ENCODE measurements at regions not wholly inside any gene's neighbourhood (a gene's known extent, or its start where the extent isn't known, plus 50 kb on each side); places are given as distances from the start of the nearest gene placed in this dataset.

DNA sequence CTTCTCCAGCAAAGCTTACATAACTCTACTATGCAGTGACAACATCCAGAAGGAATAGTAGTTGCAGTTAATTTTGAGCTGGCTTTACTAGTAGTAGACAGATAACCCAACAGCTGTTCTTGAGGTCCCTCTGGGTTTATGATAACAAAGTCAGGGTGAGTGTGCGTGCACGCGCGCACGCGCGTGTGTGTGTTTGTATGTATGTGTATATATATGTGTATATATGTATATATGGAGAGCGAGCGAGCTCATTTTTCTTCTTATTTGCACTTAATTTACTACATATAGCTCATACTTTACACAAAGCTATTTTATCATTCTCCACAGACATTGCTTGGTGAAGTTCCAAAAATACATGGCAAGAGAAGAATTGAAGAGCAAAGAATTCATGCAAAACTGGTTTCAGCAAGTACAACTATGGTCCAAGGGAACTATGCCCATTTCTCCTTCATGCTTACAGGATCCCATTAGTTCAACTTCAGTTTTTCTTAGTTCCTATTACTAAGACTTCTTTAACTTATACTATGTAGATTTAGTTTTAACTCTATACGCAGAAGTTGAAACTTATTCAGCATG, 105.9 kb upstream of the TMEM168 start:
- TF ChIP-seq, protein P1, sequence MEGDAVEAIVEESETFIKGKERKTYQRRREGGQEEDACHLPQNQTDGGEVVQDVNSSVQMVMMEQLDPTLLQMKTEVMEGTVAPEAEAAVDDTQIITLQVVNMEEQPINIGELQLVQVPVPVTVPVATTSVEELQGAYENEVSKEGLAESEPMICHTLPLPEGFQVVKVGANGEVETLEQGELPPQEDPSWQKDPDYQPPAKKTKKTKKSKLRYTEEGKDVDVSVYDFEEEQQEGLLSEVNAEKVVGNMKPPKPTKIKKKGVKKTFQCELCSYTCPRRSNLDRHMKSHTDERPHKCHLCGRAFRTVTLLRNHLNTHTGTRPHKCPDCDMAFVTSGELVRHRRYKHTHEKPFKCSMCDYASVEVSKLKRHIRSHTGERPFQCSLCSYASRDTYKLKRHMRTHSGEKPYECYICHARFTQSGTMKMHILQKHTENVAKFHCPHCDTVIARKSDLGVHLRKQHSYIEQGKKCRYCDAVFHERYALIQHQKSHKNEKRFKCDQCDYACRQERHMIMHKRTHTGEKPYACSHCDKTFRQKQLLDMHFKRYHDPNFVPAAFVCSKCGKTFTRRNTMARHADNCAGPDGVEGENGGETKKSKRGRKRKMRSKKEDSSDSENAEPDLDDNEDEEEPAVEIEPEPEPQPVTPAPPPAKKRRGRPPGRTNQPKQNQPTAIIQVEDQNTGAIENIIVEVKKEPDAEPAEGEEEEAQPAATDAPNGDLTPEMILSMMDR (IDR thresholded peaks at IDR 0.05 in 8 of 11, conservative IDR thresholded peaks at IDR 0.05 in 3 of 11): no peak
- TF ChIP-seq POLR2A (IDR thresholded peaks at IDR 0.05) (no peak), POLR2AphosphoS5 (IDR thresholded peaks at IDR 0.05) (no peak)

Data from spleen (tissue), 7 donors.